GM20000 (cell line): ENCODE measurements at regions not wholly inside any gene's neighbourhood (a gene's known extent, or its start where the extent isn't known, plus 50 kb on each side); places are given as distances from the start of the nearest gene placed in this dataset.
"Not testable (repeated sequence)": the region's sequence is repeated elsewhere in the genome, so short reads cannot be mapped to it uniquely, and the experiment has no call there.

Source experiments
- DNase-seq: peaks from one replicate; pipeline ENCODE4 v3.0.0; 2012; ENCODE audit warnings: low spot score
- CTCF ChIP-seq: IDR thresholded peaks from 2 replicates; pipeline ENCODE4 v1.5.1; 2012; ENCODE audit warnings: mild to moderate bottlenecking, control low read depth; ENCODE audit errors: extremely low read depth, missing control alignments

GRCh38 chr6:10343320-10343719 lies 71.6 kb downstream of the TFAP2A start:
- TF ChIP-seq CTCF, result no peak
- no peak for DNase-seq

- DNase-seq, result no peak
- no peak for TF ChIP-seq CTCF
Measured at GRCh38 chr6:10341605-10342004, 73.3 kb downstream of the TFAP2A start.

GRCh38 chr6:10338151-10338550 lies 76.7 kb downstream of the TFAP2A start:
- no peak for TF ChIP-seq CTCF
- no peak for DNase-seq

GRCh38 chr6:10337376-10337775 lies 77.5 kb downstream of the TFAP2A start:
- not testable (repeated sequence) for DNase-seq

- DNase-seq, result no peak
Measured at GRCh38 chr6:10332111-10332510, 82.8 kb downstream of the TFAP2A start.

GRCh38 chr6:10331334-10331968 lies 83.4 kb downstream of the TFAP2A start:
- no peak for TF ChIP-seq CTCF
- DNase-seq, result no peak

More at GRCh38 chr6:10332111-10332510, 82.8 kb downstream of the TFAP2A start:
- no peak for TF ChIP-seq CTCF

GRCh38 chr6:10330515-10330914 lies 84.4 kb downstream of the TFAP2A start:
- no peak for TF ChIP-seq CTCF
- no peak for DNase-seq

- DNase-seq, result no peak
- no peak for TF ChIP-seq CTCF
Measured at GRCh38 chr6:10323018-10323417, 91.9 kb downstream of the TFAP2A start.
